ENCODE measurements at regions not wholly inside any gene's neighbourhood (a gene's known extent, or its start where the extent isn't known, plus 50 kb on each side); places are given as distances from the start of the nearest gene placed in this dataset.
A peak's percentile ranks its signal among the peaks of the same experiment; 100 is the strongest.

DNA sequence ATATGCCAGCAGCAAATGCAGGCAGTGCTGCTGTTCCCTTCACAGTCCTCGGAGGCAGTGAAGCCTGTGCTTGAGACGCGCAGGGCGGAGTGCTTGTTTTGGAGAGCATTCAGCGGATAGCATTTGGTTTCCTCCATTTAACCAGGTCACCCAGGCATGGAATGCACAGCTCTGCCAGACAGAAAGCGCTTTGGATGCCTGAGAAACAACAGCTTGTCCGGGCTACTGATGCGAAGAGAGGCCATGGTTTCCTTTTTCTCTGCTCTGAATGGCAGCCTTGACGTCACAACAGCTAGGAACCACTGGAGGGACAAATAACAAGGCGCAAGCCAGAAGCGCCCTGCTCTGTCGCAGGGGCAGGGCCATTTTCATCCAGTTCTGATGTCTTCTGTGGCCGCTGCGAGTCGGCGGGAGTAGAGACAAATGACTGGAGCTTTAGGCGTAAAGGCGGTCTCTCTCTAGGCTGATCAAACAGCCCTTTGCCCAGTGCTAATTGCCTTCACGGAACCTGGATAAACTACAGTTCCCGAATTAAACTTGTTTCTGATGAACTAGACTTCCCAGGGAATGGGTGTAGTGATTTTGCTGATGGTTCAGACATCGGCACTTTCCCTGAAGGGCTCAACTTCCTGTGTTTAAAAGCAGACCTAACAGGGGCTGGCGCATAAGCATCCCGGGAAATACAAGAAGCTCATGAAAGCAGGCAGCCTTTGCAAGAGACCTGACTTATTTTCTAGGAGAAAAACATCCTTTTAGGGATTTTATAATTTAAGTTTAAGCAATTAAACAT is 187.6 kb upstream of the KLF14 start:
- TF ChIP-seq, protein P1, sequence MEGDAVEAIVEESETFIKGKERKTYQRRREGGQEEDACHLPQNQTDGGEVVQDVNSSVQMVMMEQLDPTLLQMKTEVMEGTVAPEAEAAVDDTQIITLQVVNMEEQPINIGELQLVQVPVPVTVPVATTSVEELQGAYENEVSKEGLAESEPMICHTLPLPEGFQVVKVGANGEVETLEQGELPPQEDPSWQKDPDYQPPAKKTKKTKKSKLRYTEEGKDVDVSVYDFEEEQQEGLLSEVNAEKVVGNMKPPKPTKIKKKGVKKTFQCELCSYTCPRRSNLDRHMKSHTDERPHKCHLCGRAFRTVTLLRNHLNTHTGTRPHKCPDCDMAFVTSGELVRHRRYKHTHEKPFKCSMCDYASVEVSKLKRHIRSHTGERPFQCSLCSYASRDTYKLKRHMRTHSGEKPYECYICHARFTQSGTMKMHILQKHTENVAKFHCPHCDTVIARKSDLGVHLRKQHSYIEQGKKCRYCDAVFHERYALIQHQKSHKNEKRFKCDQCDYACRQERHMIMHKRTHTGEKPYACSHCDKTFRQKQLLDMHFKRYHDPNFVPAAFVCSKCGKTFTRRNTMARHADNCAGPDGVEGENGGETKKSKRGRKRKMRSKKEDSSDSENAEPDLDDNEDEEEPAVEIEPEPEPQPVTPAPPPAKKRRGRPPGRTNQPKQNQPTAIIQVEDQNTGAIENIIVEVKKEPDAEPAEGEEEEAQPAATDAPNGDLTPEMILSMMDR (IDR thresholded peaks at IDR 0.05; ENCODE audit: insufficient read depth, low read length, poor library complexity, severe bottlenecking): no peak
- Histone ChIP-seq H3K27me3 (ENCODE audit: control insufficient read depth, insufficient read depth, low read length) (no peaks in the 10 kb centered on the region), H3K4me3 (ENCODE audit: low read depth, low read length) (peak overlapping the region; percentile 15), H3K36me3 (ENCODE audit: control insufficient read depth, insufficient read depth, low read length) (no peaks in the 10 kb centered on the region)
- peak; percentile 92 for DNase-seq (ENCODE audit: low read depth)

GRCh38 chr7:130922206-130923112 is 188.5 kb upstream of the KLF14 start:
- no peak for DNase-seq (ENCODE audit: low read depth)
- no peaks in the 10 kb centered on the region for H3K27me3 ChIP-seq (ENCODE audit: control insufficient read depth, insufficient read depth, low read length)
- H3K4me3 ChIP-seq (ENCODE audit: low read depth, low read length): no peak overlapping the region
- no peaks in the 10 kb centered on the region for H3K36me3 ChIP-seq (ENCODE audit: control insufficient read depth, insufficient read depth, low read length)
- TF ChIP-seq, protein P1 (IDR thresholded peaks at IDR 0.05; ENCODE audit: insufficient read depth, low read length, poor library complexity, severe bottlenecking): no peak

- no peak for DNase-seq (ENCODE audit: low read depth)
- TF ChIP-seq, protein P1 (IDR thresholded peaks at IDR 0.05; ENCODE audit: insufficient read depth, low read length, poor library complexity, severe bottlenecking): no peak
- H3K4me3 ChIP-seq (ENCODE audit: low read depth, low read length): no peak overlapping the region
- H3K27me3 ChIP-seq (ENCODE audit: control insufficient read depth, insufficient read depth, low read length): no peaks in the 10 kb centered on the region
- H3K36me3 ChIP-seq (ENCODE audit: control insufficient read depth, insufficient read depth, low read length): no peaks in the 10 kb centered on the region
Observed at GRCh38 chr7:130923365-130923764, 189.4 kb upstream of the KLF14 start.

- DNase-seq (ENCODE audit: low read depth): no peak
- TF ChIP-seq, protein P1 (IDR thresholded peaks at IDR 0.05; ENCODE audit: insufficient read depth, low read length, poor library complexity, severe bottlenecking): no peak
- Histone ChIP-seq H3K4me3 (ENCODE audit: low read depth, low read length) (no peak overlapping the region), H3K36me3 (ENCODE audit: control insufficient read depth, insufficient read depth, low read length) (no peaks in the 10 kb centered on the region), H3K27me3 (ENCODE audit: control insufficient read depth, insufficient read depth, low read length) (no peaks in the 10 kb centered on the region)
Observed at GRCh38 chr7:130923930-130924329, 189.9 kb upstream of the KLF14 start.

DNA sequence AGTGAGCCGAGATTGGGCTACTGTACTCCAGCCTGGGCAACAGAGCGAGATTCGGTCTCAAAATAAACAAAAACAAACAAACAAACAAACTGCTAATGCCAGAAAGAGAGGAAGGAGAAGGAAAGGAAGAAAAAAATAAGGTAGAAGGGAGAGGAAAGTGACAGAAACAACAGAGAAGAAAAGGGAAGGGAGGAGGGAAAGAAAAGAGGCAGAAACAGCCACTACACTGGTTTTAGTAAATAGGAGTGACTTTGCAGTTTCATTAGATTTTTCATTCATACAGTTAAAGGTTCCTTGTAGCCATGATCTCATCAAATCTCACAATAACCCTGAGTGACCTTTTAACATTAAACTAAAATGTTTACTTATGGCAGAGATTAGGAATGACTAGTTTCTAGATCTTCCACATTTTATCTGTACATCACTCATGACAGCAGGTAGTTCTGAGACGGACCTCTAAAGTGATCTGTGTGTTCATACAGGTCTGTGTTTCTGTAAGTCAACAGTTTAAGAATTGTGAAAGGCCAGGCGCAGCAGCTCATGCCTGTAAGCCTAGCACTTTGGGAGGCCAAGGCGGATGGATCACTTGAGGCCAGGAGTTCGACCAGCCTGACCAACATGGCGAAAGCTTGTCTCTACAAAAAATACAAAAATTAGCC is 191.3 kb upstream of the KLF14 start:
- DNase-seq (ENCODE audit: low read depth): no peak
- Histone ChIP-seq H3K4me3 (ENCODE audit: low read depth, low read length) (no peak overlapping the region), H3K36me3 (ENCODE audit: control insufficient read depth, insufficient read depth, low read length) (no peaks in the 10 kb centered on the region)

More for the DNA sequence above, 191.3 kb upstream of the KLF14 start:
- TF ChIP-seq, protein P1 (IDR thresholded peaks at IDR 0.05; ENCODE audit: insufficient read depth, low read length, poor library complexity, severe bottlenecking): no peak
- H3K27me3 ChIP-seq (ENCODE audit: control insufficient read depth, insufficient read depth, low read length): no peaks in the 10 kb centered on the region

All from kidney epithelial cell (primary cell).